H9 (cell line): ENCODE measurements at regions not wholly inside any gene's neighbourhood (a gene's known extent, or its start where the extent isn't known, plus 50 kb on each side); places are given as distances from the start of the nearest gene placed in this dataset.

Experiments
- DNase-seq: peaks from one replicate; pipeline ENCODE4 v3.0.0-alpha.2; 2017
- H2AFZ ChIP-seq: one replicate; pipeline ENCODE4 v1.6.1; 2013; ENCODE audit warnings: mild to moderate bottlenecking, low read length, control low read depth, moderate library complexity
- H2AK5ac ChIP-seq: 2 replicates; pipeline ENCODE4 v1.6.1; 2013; ENCODE audit warnings: low read length, control low read depth, mixed read lengths; ENCODE audit not compliant: insufficient read length
- H2BK120ac ChIP-seq: one replicate; pipeline ENCODE4 v1.6.1; 2013; ENCODE audit warnings: low read depth, mild to moderate bottlenecking, low read length, control low read depth, inconsistent platforms; ENCODE audit not compliant: poor library complexity, severe bottlenecking
- H2BK12ac ChIP-seq: 2 replicates; pipeline ENCODE4 v1.6.1; 2013; ENCODE audit warnings: low read length, control low read depth, mixed read lengths, low read depth; ENCODE audit not compliant: insufficient read length
- H2BK15ac ChIP-seq: 2 replicates; pipeline ENCODE4 v1.6.1; 2013; ENCODE audit warnings: low read depth, low read length, control low read depth
- H2BK20ac ChIP-seq: one replicate; pipeline ENCODE4 v1.6.1; 2013; ENCODE audit warnings: low read depth, mild to moderate bottlenecking, low read length, control low read depth, inconsistent platforms; ENCODE audit not compliant: poor library complexity, severe bottlenecking
- H2BK5ac ChIP-seq: 2 replicates; pipeline ENCODE4 v1.6.1; 2013; ENCODE audit warnings: low read length, control low read depth, mixed read lengths; ENCODE audit not compliant: insufficient read length
- H3K14ac ChIP-seq: 2 replicates; pipeline ENCODE4 v1.6.1; 2013; ENCODE audit warnings: low read length, control low read depth; ENCODE audit not compliant: insufficient read depth
- H3K18ac ChIP-seq: 2 replicates; pipeline ENCODE4 v1.6.1; 2013; ENCODE audit warnings: low read depth, mild to moderate bottlenecking, mixed read lengths, low read length, control low read depth; ENCODE audit not compliant: insufficient read length
- H3K23ac ChIP-seq: 2 replicates; pipeline ENCODE4 v1.6.1; 2013; ENCODE audit warnings: low read length, control low read depth, mixed read lengths, low read depth; ENCODE audit not compliant: insufficient read length
- H3K23me2 ChIP-seq: 2 replicates; pipeline ENCODE4 v1.6.1; 2013; ENCODE audit warnings: low read depth, mild to moderate bottlenecking, mixed read lengths, low read length, control low read depth; ENCODE audit not compliant: insufficient read length, poor library complexity, severe bottlenecking
- H3K27ac ChIP-seq: 2 replicates; pipeline ENCODE4 v1.5.1; 2013; ENCODE audit warnings: low read length, control low read depth, mixed read lengths, low read depth; ENCODE audit not compliant: insufficient read length
- H3K27me3 ChIP-seq: 2 replicates; pipeline ENCODE4 v1.6.1; 2013; ENCODE audit warnings: low read length, control low read depth, inconsistent platforms; ENCODE audit not compliant: insufficient read depth
- H3K4ac ChIP-seq: 2 replicates; pipeline ENCODE4 v1.6.1; 2013; ENCODE audit warnings: low read depth, mild to moderate bottlenecking, control low read depth, inconsistent platforms, low read length, moderate library complexity
- H3K4me1 ChIP-seq: 2 replicates; pipeline ENCODE4 v1.6.1; 2013; ENCODE audit warnings: low read length, control low read depth, inconsistent platforms; ENCODE audit not compliant: insufficient read depth
- H3K4me2 ChIP-seq: 2 replicates; pipeline ENCODE4 v1.6.1; 2013; ENCODE audit warnings: low read length, control low read depth, mixed read lengths; ENCODE audit not compliant: insufficient read length, insufficient read depth
- H3K56ac ChIP-seq: 2 replicates; pipeline ENCODE4 v1.6.1; 2013; ENCODE audit warnings: low read depth, mild to moderate bottlenecking, mixed read lengths, low read length, control low read depth; ENCODE audit not compliant: insufficient read length
- H3K79me1 ChIP-seq: 2 replicates; pipeline ENCODE4 v1.6.1; 2013; ENCODE audit warnings: low read depth, mild to moderate bottlenecking, moderate library complexity, low read length, control low read depth, inconsistent platforms; ENCODE audit not compliant: insufficient read depth, poor library complexity, severe bottlenecking
- H3K79me2 ChIP-seq: 2 replicates; pipeline ENCODE4 v1.6.1; 2013; ENCODE audit warnings: low read length, control low read depth, inconsistent platforms; ENCODE audit not compliant: insufficient read depth
- H3K9ac ChIP-seq: 2 replicates; pipeline ENCODE4 v1.6.1; 2013; ENCODE audit warnings: low read length, control low read depth, mixed read lengths; ENCODE audit not compliant: insufficient read length; ENCODE audit errors: extremely low read depth
- H3K9me3 ChIP-seq: one replicate; pipeline ENCODE4 v1.6.1; 2013; ENCODE audit warnings: low read depth, low read length, inconsistent platforms; ENCODE audit not compliant: control insufficient read depth
- H3T11ph ChIP-seq: one replicate; pipeline ENCODE4 v1.6.1; 2013; ENCODE audit warnings: mild to moderate bottlenecking, low read length, control low read depth, inconsistent platforms
- H4K20me1 ChIP-seq: one replicate; pipeline ENCODE4 v1.6.1; 2013; ENCODE audit not compliant: control insufficient read depth, insufficient read length, insufficient read depth
- H4K5ac ChIP-seq: 2 replicates; pipeline ENCODE4 v1.6.1; 2013; ENCODE audit warnings: low read depth, mild to moderate bottlenecking, mixed read lengths, low read length, control low read depth; ENCODE audit not compliant: insufficient read length
- H4K8ac ChIP-seq: replicated peaks from 2 replicates; pipeline ENCODE4 v1.6.1; 2013; ENCODE audit warnings: low read length, control low read depth, mixed read lengths, low read depth; ENCODE audit not compliant: insufficient read length
- H4K91ac ChIP-seq: 2 replicates; pipeline ENCODE4 v1.6.1; 2013; ENCODE audit warnings: low read depth, mild to moderate bottlenecking, moderate library complexity, mixed read lengths, low read length, control low read depth; ENCODE audit not compliant: insufficient read length
- H3K27ac Mint-ChIP-seq, 3 experiments: 2 replicates in 2 of 3; 3 replicates in 1 of 3; pipeline ENCODE4 v1.8.0; 2020 to 2021; ENCODE audit warnings: mixed read lengths in 3 of 3, mild to moderate bottlenecking in 1 of 3, moderate library complexity in 1 of 3
- H3K27me3 Mint-ChIP-seq: 2 replicates; pipeline ENCODE4 v1.8.0; 2021; ENCODE audit warnings: low read depth, mild to moderate bottlenecking, moderate library complexity, mixed read lengths
- H3K36me3 Mint-ChIP-seq, 3 experiments: 2 replicates in 2 of 3; 3 replicates in 1 of 3; pipeline ENCODE4 v1.8.0; 2020 to 2021; ENCODE audit warnings: low read depth in 3 of 3, mixed read lengths in 3 of 3; ENCODE audit not compliant: insufficient read depth in 1 of 3
- H3K4me1 Mint-ChIP-seq, 2 experiments: 2 replicates each; pipeline ENCODE4 v1.8.0; 2020; ENCODE audit warnings: mixed read lengths in 2 of 2
- H3K4me3 Mint-ChIP-seq, 2 experiments: 2 replicates in 1 of 2; 3 replicates in 1 of 2; pipeline ENCODE4 v1.8.0; 2020 to 2021; ENCODE audit warnings: mild to moderate bottlenecking in 2 of 2, mixed read lengths in 2 of 2, moderate library complexity in 1 of 2
- H3K9me3 Mint-ChIP-seq, 2 experiments: 2 replicates in 1 of 2; 3 replicates in 1 of 2; pipeline ENCODE4 v1.8.0; 2020; ENCODE audit warnings: mild to moderate bottlenecking in 2 of 2, mixed read lengths in 2 of 2, moderate library complexity in 1 of 2
- WGBS: extraction: QIAGEN DNeasy Blood & Tissue Kit; methylation state at CpG from one replicate; pipeline ENCODE4 v1.1.7; 2013; ENCODE audit warnings: missing lambda C conversion rate, low lambda C conversion rate, mixed read lengths; ENCODE audit not compliant: insufficient read length; ENCODE audit errors: extremely low coverage; 5-methylcytosine and 5-hydroxymethylcytosine counted together
- TF ChIP-seq, protein P1 (sequence below): fragments of 200-600 bp; sonication (generic); conservative IDR thresholded peaks from 3 replicates; pipeline ENCODE4 v1.8.0; 2021; ENCODE audit warnings: antibody characterized with exemption, mild to moderate bottlenecking

DNA sequence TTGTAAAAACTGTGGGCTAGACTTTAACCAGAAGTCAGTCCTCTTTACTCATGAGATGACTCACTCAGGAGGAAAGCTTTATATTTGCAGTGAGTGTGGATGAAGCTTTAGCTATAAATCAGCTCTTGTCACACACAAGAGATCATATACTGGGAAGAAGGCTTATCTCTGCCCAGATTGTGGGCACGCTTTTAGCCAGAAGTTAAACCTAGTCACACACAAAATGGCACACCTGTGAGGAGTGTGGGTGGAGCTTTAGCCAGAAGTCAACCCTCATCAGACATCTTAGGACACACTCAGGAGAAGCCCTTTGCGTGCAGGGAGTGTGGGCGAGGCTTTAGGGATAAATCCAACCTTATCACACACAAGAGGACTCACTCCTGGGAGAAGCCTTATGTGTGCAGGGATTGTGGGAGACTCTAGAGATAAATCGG is 706.9 kb upstream of the LUZP2 start:
- no peak overlapping the region for H2BK120ac ChIP-seq
- no peaks in the 10 kb centered on the region for H3K9me3 ChIP-seq
- no peak overlapping the region for H3K4ac ChIP-seq
- no peaks in the 10 kb centered on the region for H3K36me3 Mint-ChIP-seq
- H3T11ph ChIP-seq, result no peak overlapping the region
- no peaks in the 10 kb centered on the region for H3K79me2 ChIP-seq
- H3K4me2 ChIP-seq, result no peak overlapping the region
- no peak overlapping the region for H3K14ac ChIP-seq
- no peaks in the 10 kb centered on the region for H3K27me3 ChIP-seq
- WGBS, result no CpG with 5 or more reads among the region's 4 CpGs
- no peak overlapping the region for H2BK5ac ChIP-seq
- H4K5ac ChIP-seq, result no peak overlapping the region
- H3K4me1 ChIP-seq, result no peaks in the 10 kb centered on the region
- no peak overlapping the region for H3K9ac ChIP-seq
- H3K27ac ChIP-seq, result no peak overlapping the region
- H3K27ac Mint-ChIP-seq, result no peak overlapping the region
- peaks cover 0 to 2% of the 10 kb centered on the region in 2 experiments; a peak in 1 of 5 replicates for H3K9me3 Mint-ChIP-seq
- no peak overlapping the region for H2BK15ac ChIP-seq
- H2AFZ ChIP-seq, result no peak overlapping the region
- no peak overlapping the region for H3K4me3 Mint-ChIP-seq
- H3K23me2 ChIP-seq, result no peaks in the 10 kb centered on the region
- no peaks in the 10 kb centered on the region for H4K20me1 ChIP-seq
- H3K56ac ChIP-seq, result no peak overlapping the region
- no peak overlapping the region for H2BK20ac ChIP-seq
- DNase-seq, result no peak
- TF ChIP-seq, protein P1, sequence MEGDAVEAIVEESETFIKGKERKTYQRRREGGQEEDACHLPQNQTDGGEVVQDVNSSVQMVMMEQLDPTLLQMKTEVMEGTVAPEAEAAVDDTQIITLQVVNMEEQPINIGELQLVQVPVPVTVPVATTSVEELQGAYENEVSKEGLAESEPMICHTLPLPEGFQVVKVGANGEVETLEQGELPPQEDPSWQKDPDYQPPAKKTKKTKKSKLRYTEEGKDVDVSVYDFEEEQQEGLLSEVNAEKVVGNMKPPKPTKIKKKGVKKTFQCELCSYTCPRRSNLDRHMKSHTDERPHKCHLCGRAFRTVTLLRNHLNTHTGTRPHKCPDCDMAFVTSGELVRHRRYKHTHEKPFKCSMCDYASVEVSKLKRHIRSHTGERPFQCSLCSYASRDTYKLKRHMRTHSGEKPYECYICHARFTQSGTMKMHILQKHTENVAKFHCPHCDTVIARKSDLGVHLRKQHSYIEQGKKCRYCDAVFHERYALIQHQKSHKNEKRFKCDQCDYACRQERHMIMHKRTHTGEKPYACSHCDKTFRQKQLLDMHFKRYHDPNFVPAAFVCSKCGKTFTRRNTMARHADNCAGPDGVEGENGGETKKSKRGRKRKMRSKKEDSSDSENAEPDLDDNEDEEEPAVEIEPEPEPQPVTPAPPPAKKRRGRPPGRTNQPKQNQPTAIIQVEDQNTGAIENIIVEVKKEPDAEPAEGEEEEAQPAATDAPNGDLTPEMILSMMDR, result no peak
- H4K91ac ChIP-seq, result no peak overlapping the region
- H2BK12ac ChIP-seq, result no peak overlapping the region
- no peak overlapping the region for H4K8ac ChIP-seq
- H3K18ac ChIP-seq, result no peak overlapping the region
- no peak overlapping the region for H2AK5ac ChIP-seq
- no peak overlapping the region for H3K23ac ChIP-seq
- no peaks in the 10 kb centered on the region for H3K4me1 Mint-ChIP-seq
- H3K27me3 Mint-ChIP-seq, result no peaks in the 10 kb centered on the region
- H3K79me1 ChIP-seq, result no peaks in the 10 kb centered on the region
